Suprapubic skin (tissue), 3 donors: ENCODE measurements at regions not wholly inside any gene's neighbourhood (a gene's known extent, or its start where the extent isn't known, plus 50 kb on each side); places are given as distances from the start of the nearest gene placed in this dataset.

Experiments
- CTCF ChIP-seq, 2 donors: fragments of 200-600 bp in 1 of 2; fragments of 450-650 bp in 1 of 2; sonication (generic) in 1 of 2; IDR thresholded peaks; one replicate each; pipeline ENCODE4 v1.5.1; 2016 to 2019; ENCODE audit warnings: antibody characterized with exemption in 2 of 2, mild to moderate bottlenecking in 1 of 2, moderate library complexity in 1 of 2
- POLR2AphosphoS5 ChIP-seq, 3 donors: sonication (generic); formaldehyde crosslinking; IDR thresholded peaks; one replicate each; pipeline ENCODE4 v1.6.1; 2017; ENCODE audit warnings: antibody characterized with exemption in 3 of 3

GRCh38 chr6:40722553-40723258 lies 135.5 kb upstream of the LRFN2 start:
- TF ChIP-seq CTCF (IDR thresholded peaks at IDR 0.05) = no peak
- no peak for TF ChIP-seq POLR2AphosphoS5 (IDR thresholded peaks at IDR 0.05)
